Gastrocnemius medialis (tissue), 4 donors: ENCODE measurements at regions not wholly inside any gene's neighbourhood (a gene's known extent, or its start where the extent isn't known, plus 50 kb on each side); places are given as distances from the start of the nearest gene placed in this dataset.
A peak's percentile ranks its signal among the peaks of the same experiment; 100 is the strongest.
"Not testable (repeated sequence)": the region's sequence is repeated elsewhere in the genome, so short reads cannot be mapped to it uniquely, and the experiment has no call there.

Source experiments
- ATAC-seq, 2 donors: fragments of 150-250 bp; one replicate each; pipeline ENCODE4 v1.9.1; 2016
- DNase-seq, 2 donors: peaks; one replicate each; pipeline ENCODE4 v3.0.0-alpha.2; 2019
- H3K27ac ChIP-seq, 4 donors: fragments of 200-600 bp; sonication (generic); 1 replicate in 1 of 4; 2 replicates in 3 of 4; pipeline ENCODE4 v1.5.1; 2016 to 2018; ENCODE audit warnings: mild to moderate bottlenecking in 2 of 4, moderate library complexity in 1 of 4
- H3K27me3 ChIP-seq, 3 donors: fragments of 200-600 bp; sonication (generic) in 2 of 3; 1 replicate in 1 of 3; 2 replicates in 2 of 3; pipeline versions ENCODE4 v1.5.1 to v1.6.0; 2016 to 2019; ENCODE audit warnings: mild to moderate bottlenecking in 1 of 3, moderate library complexity in 1 of 3
- H3K36me3 ChIP-seq, 2 donors: fragments of 200-600 bp; sonication (generic) in 1 of 2; one replicate each; pipeline ENCODE4 v1.5.1; 2017 to 2018
- H3K4me1 ChIP-seq, 2 donors: fragments of 200-600 bp; sonication (generic) in 1 of 2; one replicate each; pipeline ENCODE4 v1.5.1; 2016 to 2017; ENCODE audit warnings: mild to moderate bottlenecking in 2 of 2
- H3K4me3 ChIP-seq, 4 donors: fragments of 200-600 bp; sonication (generic) in 3 of 4; 1 replicate in 1 of 4; 2 replicates in 3 of 4; pipeline ENCODE4 v1.5.1; 2016 to 2019; ENCODE audit warnings: mild to moderate bottlenecking in 2 of 4
- H3K9me3 ChIP-seq, 3 donors: fragments of 200-600 bp; sonication (generic) in 2 of 3; 1 replicate in 1 of 3; 2 replicates in 2 of 3; pipeline ENCODE4 v1.5.1; 2016 to 2019
- CTCF ChIP-seq, 5 experiments: fragments of 450-650 bp in 3 of 5; fragments of 200-600 bp in 2 of 5; sonication (generic) in 2 of 5; IDR thresholded peaks in 4 of 5; conservative IDR thresholded peaks in 1 of 5; 1 replicate in 4 of 5; 2 replicates in 1 of 5; pipeline ENCODE4 v1.5.1; 2016 to 2019; ENCODE audit warnings: antibody characterized with exemption in 5 of 5, mild to moderate bottlenecking in 3 of 5, moderate library complexity in 3 of 5
- POLR2A ChIP-seq, 2 donors: fragments of 450-650 bp; IDR thresholded peaks; one replicate each; pipeline ENCODE4 v1.6.1; 2017; ENCODE audit warnings: antibody characterized with exemption in 2 of 2, mild to moderate bottlenecking in 2 of 2, moderate library complexity in 2 of 2
- in situ Hi-C, 4 donors: fragments of 200-750 bp; cut with MboI; loops; one replicate each; pipeline versions ENCODE4 v1.15.0 to v1.8.0; 2017; ENCODE audit warnings: low sequenced_read_pairs in 4 of 4
- intact Hi-C: fragments of 100-400 bp; cut with DNase I; formaldehyde crosslinking; loops from one replicate; pipeline ENCODE4 v1.15.1; 2023; ENCODE audit warnings: low total_unique reads

DNA sequence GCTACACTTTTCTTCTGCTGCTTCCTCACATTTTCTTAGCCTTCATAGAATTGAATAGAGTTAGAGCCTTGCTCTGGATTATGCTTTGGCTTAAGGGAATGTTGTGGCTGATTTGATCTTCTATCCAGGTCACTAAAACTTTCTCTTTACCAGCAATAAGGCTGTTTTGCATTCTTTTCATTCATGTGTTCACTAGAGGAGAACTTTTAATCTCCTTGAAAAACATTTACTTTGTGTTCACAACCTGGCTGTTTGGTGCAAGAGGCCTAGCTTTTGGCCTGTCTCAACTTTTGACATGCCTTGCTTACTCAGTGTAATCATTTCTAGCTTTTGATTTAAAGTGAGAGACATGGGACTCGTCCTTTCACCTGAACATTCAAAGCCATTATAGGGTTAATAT, 87.7 kb upstream of the RAB40AL start:
- in situ Hi-C loops (loop anchor here in 1 of 4 donors (25.0 kb wide), 1 partner anchor 362 kb away; no protein-coding TSS in a partner anchor), intact Hi-C loops (no loop called here)
- Histone ChIP-seq H3K9me3 (no peaks in the 10 kb centered on the region), H3K27ac (no peak overlapping the region), H3K4me3 (no peak overlapping the region), H3K36me3 (no peaks in the 10 kb centered on the region), H3K4me1 (no peaks in the 10 kb centered on the region), H3K27me3 (no peaks in the 10 kb centered on the region)
- TF ChIP-seq CTCF (IDR thresholded peaks at IDR 0.05 in 4 of 5, conservative IDR thresholded peaks at IDR 0.05 in 1 of 5), result no peak
- ATAC-seq, result no peak
- no peak for DNase-seq

DNA sequence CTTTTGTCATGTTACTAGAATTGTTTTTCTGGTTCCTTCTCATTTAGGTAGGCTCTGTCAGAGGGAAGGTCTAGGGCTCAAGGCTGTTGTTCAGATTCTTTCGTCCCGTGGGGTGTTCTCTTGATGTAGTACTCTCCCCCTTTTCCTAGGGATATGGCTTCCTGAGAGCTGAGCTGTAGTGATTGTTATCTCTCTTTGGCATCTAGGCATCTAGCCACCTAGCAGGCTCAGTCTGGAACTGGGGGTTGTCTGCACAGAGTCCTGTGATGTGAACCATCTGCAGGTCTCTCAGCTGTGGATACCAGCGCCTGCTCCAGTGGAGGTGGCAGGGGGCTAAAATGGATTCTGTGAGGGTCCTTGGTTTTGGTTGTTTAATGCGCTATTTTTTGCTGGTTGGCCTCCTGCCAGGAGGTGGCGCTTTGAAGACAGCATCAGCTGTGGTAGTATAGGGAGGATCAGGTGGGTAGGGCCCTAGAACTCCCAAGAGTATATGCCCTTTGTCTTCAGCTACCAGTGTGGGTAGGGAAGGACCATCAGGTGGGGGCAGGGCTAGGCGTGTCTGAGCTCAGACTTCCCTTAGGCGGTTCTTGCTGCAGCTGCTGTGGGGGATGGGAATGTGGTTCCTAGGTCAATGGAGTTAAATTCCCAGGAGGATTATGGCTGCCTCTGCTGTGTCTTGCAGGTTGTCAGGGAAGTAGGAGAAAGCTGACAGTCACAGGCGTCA, 78.1 kb upstream of the RAB40AL start:
- H3K27me3 ChIP-seq, in situ Hi-C loops, H3K27ac ChIP-seq, intact Hi-C loops, H3K36me3 ChIP-seq, ATAC-seq, H3K4me3 ChIP-seq, H3K4me1 ChIP-seq, DNase-seq, H3K9me3 ChIP-seq: not testable (repeated sequence)

- no peak for ATAC-seq
- Histone ChIP-seq H3K27ac (no peak overlapping the region), H3K9me3 (no peaks in the 10 kb centered on the region), H3K36me3 (no peaks in the 10 kb centered on the region), H3K27me3 (no peaks in the 10 kb centered on the region), H3K4me1 (no peaks in the 10 kb centered on the region), H3K4me3 (no peak overlapping the region)
- intact Hi-C loops, result no loop called here
- TF ChIP-seq POLR2A (IDR thresholded peaks at IDR 0.05) (no peak), CTCF (IDR thresholded peaks at IDR 0.05 in 4 of 5, conservative IDR thresholded peaks at IDR 0.05 in 1 of 5) (no peak)
- no peak for DNase-seq
- in situ Hi-C loops, result no loop called here
Observed at GRCh38 chrX:102859550-102859871, 77.6 kb upstream of the RAB40AL start.

GRCh38 chrX:102860235-102860634, 76.8 kb upstream of the RAB40AL start:
- TF ChIP-seq CTCF (IDR thresholded peaks at IDR 0.05 in 4 of 5, conservative IDR thresholded peaks at IDR 0.05 in 1 of 5) (no peak), POLR2A (IDR thresholded peaks at IDR 0.05) (no peak)
- Histone ChIP-seq H3K27me3 (no peaks in the 10 kb centered on the region), H3K36me3 (no peaks in the 10 kb centered on the region), H3K27ac (no peak overlapping the region), H3K4me1 (no peaks in the 10 kb centered on the region), H3K4me3 (no peak overlapping the region), H3K9me3 (no peaks in the 10 kb centered on the region)
- ATAC-seq (no peak), DNase-seq (no peak)
- in situ Hi-C loops, result no loop called here
- intact Hi-C loops, result no loop called here

DNA sequence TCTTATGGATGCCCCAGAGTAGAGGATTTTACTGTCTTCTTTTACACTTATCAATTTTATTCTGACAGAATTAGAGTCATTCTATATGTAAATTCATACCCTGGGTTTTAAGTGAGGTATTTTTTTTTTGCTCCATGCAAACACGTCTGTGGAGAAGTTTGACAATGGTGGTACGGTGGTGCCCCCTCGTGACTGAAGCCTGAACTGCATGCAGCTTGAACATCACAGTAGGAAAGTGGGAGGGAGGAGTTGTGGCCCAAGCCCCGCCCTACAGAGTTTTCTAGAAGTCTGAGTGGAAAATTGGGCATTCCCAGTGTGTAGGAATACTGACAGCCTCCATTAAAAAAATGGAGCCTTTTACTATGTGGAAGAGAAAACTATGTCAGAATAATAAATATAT, 73.3 kb upstream of the RAB40AL start:
- DNase-seq (peak; percentile 7 to 68), ATAC-seq (peak in 1 of 2 donors; percentile 76)
- H3K9me3 ChIP-seq, result no peaks in the 10 kb centered on the region
- no peaks in the 10 kb centered on the region for H3K36me3 ChIP-seq
- no peaks in the 10 kb centered on the region for H3K4me1 ChIP-seq
- intact Hi-C loops (no loop called here), in situ Hi-C loops (no loop called here)
- no peaks in the 10 kb centered on the region for H3K27me3 ChIP-seq
- H3K27ac ChIP-seq, result no peak overlapping the region
- TF ChIP-seq CTCF (IDR thresholded peaks at IDR 0.05 in 4 of 5, conservative IDR thresholded peaks at IDR 0.05 in 1 of 5), result peak; percentile 47 to 81 (median 66)
- no peak for TF ChIP-seq POLR2A (IDR thresholded peaks at IDR 0.05)
- no peak overlapping the region for H3K4me3 ChIP-seq
